Activated CD4-positive, CD25-positive, alpha-beta regulatory T cell treated with anti-CD3 and anti-CD28 coated beads, Interleukin-2, amount 50 U/mL, for 24 hours (primary cell): ENCODE measurements at regions not wholly inside any gene's neighbourhood (a gene's known extent, or its start where the extent isn't known, plus 50 kb on each side); places are given as distances from the start of the nearest gene placed in this dataset.
"Not testable (repeated sequence)": the region's sequence is repeated elsewhere in the genome, so short reads cannot be mapped to it uniquely, and the experiment has no call there.

Source experiments
- ATAC-seq, 2 donors: fragments of 150-1000 bp; cut with Tn5 transposase; one replicate each; pipeline ENCODE4 v1.10.0; 2021; ENCODE audit warnings: mild to moderate bottlenecking in 1 of 2, moderate library complexity in 1 of 2

DNA sequence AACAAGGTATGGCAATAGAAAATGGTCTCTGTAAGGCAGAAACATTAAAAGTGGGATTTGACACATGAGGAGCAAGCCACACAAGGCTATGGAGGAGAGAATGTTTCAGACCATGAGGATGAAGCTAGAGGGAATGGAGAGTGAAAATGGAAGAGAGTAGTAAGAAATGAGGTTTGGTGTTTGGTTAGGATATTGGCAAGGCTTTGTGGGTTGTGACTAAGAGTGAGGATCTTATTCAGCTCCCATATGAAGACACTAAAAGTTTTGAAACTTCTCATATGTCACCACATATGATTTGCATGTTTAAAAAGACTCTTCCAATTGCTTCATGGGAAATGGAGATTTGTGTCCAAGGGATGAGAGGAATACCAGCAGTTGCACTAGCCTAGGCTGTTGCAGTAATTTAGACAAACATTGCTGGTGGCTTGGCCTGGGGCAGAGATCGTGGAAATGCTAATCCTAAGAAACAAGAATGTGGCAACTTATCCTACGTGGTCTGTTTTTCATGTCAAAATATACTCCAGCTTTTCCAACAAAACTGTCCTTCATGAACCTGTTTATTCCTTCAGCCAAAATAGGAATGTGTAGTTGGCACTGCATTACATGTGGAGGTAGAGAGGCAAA lies 749.0 kb downstream of the PDCD6IP start:
- no peak for ATAC-seq

DNA sequence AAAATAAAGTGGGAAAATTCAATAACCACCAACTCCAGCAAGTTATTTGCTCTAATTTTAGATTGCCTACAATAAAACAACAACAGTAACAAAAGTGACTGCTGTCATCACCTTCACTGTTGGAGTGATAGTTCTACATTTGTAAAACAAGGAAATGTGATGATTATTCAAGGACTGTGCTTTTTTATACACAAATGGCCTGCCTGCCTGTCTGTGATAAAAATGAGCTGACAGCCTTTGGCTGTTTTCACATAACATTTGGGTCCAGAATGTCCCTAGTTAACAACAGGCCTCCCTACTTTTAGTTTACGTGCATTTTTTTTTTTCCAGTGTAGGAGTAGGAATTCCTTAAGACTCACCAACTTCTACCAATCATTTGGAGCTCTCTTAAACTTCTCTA lies 768.8 kb downstream of the PDCD6IP start:
- no peak for ATAC-seq

DNA sequence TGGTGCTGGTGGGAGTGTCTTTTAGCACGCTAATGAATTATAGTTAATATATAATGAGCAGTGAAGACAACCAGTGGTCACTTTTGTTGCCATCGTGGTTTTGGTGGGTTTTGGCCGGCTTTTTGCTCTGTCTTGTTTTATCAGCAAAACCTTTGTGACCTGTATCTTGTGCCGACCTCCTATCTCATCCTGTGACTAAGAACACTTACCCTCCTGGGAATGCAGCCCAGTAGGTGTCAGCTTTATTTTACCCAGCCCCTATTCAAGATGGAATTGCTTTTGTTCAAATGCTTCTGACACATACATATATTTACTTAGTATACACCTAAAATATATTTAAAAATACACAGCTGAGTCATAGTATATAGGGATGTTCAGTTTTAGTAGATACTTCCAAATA lies 770.3 kb downstream of the PDCD6IP start:
- ATAC-seq, result no peak

DNA sequence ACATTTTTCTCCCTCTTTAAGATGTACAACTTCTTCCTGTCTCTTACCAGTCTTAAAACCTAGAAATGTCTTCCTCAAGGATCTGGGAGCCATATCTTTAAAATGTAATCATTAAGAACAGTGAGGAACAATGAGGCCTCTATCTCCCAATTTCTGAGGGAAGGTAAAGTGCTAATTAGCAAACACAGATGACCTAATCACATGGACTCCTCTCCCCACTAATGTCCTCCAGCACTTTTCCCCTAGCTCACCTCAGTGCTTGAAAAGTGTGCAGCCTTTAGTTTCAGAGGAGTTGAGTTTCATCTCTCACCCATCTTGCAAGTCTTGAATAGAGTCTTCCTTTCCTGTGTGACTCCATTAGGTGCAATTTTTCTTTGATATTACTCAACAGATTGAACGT lies 771.0 kb downstream of the PDCD6IP start:
- no peak for ATAC-seq

DNA sequence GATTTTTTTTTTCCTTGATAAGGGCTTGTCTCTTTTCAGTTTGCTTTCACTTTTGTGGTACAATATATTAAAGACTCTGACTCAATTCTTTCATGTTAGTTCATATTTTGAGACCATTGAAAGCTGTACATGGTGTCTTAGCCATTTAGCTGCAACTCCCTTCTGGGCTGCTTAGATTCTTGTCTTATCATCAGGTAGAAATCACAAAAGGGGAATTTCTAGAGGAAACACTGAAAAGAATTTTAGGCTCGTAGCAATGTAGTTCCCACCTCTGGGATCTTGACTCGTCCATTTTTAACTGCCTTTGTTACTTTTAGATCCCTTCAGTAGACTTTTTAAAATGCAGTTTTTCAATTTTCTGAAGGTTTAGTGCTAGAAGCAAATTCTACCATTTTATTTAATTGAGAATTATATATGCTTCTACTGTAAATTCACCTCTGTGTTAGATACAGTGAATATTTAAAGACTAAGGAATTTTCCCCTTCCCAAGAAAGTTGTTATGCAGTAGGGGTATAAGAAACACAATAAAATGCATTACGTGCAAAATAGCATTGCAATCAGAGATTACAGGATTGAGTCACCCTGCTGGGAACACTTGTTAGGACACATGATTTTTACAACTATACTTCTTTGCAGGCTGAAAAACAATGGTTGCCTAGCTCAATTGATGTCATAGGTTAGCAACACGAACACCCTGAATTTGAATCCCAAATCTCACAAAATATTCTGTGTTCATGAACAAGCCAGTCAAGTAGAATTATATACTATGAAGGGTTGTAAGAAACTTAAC lies 772.7 kb downstream of the PDCD6IP start:
- no peak for ATAC-seq

DNA sequence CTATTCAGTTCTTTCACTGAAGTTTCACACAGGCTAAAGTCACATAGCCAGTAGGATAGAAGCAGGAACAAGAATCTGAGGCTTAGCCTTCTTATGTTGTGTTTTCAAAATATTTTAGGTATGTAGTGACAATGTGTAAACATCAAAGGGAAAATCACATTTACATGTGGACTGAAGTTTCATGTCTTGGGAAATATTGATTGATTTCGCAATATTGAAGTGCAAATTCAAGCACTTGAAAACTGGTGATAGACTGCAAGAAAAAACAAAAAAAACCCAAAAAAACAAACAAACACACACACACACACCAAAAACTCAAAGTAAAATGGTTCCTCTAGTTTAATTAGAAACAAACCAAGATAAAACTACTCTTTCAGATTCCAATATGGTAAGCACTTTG lies 773.3 kb downstream of the PDCD6IP start:
- ATAC-seq, result no peak

DNA sequence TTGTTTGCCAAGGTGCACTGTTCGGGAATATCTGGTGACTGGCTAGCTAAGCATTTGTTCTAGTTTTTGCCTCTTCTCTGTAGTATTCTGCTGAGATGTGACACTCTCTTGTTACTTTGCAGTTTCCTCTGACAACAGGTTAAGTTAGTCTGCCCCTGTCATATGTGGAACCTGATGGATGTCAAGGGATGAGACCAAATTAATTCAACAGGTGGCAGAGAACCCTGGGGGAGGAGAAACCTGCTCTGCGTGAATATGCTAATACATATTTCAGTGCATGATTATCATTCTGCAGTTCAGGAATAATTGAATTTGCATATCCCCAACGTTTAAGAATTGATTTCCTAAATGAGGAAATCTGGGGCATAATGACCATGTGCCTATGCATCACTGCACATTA lies 777.3 kb downstream of the PDCD6IP start:
- ATAC-seq, result no peak

DNA sequence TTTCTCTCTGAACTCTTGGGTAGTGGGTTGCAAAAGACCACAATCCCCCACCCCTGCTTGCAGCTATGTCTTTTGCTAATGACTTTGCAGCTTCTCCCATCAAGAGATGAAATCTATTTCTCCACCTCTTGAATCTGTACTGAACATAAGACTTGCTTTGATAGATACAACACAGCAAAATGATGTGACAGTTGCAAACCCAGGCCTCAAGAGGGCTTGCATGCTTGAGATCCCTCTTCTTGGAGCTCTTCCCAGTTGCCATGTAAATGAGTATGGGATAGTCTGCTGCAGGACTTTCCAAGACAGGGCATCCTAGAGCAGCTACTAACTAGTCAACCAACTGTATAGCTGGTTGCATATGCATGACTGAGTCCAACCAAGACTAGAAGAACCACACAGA lies 783.6 kb downstream of the PDCD6IP start:
- no peak for ATAC-seq

DNA sequence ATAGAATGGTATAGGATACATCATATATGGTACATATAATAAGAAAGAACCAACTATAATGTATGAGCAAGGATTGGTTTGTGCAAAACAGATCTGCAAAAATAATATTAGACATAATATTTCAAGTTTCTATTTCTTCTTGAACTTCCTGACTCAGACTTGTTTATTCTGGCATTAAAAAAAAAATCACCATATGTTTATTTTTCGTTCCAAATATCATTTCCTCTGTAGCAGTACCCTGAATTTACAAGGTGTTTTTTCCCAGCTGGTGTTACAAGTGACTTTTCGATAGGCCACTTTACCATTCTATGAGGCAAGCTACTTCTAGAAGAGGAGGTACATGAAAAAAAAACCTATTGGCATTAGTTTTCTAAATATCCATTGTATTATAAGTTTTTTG lies 785.0 kb downstream of the PDCD6IP start:
- no peak for ATAC-seq

DNA sequence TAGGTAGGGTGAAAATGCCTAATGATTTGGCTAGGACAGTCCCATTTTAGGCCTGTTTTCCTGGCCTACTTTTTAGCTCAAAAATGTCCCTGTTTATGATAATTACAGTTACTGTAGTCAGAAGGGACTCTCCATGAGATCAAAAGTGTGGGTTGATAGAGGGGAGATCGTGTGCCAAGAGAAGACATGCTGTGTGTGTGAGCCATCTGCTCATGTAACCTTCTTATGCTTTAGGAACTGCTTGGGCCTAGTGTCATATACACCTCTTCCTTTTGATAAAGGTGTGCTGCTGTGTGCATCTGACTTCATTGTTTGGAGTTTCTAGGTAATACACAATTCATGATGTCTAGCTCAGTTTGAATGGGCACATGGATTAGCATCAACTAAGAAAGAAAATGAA lies 786.5 kb downstream of the PDCD6IP start:
- no peak for ATAC-seq

DNA sequence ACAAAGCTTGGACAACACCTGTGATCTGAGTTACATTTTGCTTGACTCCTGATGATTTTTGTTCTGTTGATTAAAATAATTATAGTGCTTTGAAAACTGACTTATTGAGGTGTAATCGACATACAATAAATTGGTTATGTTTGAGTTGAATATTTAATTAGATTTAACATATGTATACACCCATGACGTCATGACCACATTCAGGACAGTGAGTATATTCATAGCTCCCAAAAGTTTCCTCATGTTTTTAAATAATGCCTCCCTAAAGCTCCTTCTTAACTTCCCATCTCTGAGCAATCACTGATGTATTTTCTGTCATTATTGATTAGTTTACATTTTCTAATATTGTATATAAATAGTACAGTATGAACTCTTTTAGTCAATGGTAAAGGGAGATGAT lies 801.2 kb downstream of the PDCD6IP start:
- no peak for ATAC-seq

DNA sequence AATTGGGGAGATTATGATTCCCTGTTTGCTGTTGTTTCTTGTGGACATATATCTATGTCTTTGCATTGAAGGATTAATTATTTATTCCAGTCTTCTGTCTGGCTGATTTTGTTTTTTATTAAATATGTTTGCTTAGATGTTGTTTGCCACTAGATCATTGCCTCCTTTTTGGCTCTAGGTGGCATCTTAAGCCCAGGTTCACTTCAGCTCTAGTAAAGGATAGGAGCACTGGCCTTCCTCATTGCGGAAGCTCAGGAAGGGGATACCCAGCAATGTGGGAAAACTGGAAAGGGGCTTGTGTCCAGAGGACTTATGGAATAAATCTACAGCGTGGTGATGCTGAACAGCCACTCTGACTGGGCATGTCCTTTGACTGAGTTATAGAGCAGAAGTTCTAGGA lies 821.6 kb downstream of the PDCD6IP start:
- no peak for ATAC-seq

DNA sequence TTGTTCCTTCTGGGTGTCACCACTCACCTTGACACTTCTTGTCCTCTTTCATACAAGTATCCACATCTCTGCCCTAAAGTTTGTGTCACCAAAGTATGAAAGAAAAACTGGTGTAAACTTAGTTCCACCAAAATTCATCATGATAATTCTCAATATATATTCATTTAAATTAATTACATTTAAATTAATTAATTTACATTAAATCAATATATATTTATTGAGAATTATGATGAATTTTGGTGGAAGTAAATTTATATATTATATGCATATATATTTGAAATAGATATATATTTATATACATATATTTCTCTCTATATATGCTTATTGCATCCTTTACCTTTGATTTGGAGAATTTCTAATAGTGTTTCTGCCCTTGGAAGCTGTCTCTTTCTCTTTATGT lies 828.3 kb downstream of the PDCD6IP start:
- ATAC-seq, result no peak

DNA sequence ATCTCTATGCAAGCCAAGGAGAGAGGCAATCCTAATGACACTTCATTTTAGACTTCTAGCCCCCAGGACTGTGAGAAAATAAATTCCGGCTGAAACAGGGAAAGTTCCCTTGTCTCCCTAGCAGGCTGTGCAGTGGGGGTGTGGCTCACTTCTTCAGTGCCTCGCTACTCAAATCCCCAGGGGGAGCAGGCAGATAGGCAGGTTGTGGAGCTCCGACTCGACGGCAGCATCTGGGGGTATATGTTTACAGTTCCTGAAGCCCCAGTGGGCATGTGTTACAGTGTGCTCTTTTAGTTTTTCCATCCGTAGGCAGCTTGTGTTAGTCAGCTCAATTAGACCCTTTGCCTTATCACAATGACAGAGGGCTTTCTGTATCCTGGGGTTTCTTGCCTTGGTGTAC lies 836.5 kb downstream of the PDCD6IP start:
- no peak for ATAC-seq

DNA sequence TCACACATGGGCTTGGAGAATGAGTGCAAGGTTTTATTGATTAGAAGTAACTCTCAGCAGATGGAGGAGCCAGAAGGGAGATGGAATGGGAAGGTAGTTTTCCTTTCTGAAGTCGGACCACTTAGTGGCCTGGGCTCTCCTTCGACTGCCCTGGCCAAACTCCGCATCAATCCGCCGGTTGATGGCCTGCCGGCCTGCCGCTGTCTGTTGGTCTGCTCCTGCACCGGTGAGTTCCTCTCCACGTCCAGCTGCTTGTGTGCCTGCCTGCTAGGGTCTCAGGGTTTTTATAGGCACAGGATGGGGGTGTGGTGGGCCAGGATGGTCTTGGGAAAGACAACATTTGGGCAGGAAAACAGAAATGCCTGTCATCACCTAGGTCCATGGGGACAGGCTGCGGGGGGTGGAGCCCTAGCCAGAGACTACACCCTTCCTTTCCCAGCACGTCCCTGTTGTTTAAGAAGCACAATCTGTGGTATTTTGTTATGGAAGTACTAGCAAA lies 837.0 kb downstream of the PDCD6IP start:
- no peak for ATAC-seq

DNA sequence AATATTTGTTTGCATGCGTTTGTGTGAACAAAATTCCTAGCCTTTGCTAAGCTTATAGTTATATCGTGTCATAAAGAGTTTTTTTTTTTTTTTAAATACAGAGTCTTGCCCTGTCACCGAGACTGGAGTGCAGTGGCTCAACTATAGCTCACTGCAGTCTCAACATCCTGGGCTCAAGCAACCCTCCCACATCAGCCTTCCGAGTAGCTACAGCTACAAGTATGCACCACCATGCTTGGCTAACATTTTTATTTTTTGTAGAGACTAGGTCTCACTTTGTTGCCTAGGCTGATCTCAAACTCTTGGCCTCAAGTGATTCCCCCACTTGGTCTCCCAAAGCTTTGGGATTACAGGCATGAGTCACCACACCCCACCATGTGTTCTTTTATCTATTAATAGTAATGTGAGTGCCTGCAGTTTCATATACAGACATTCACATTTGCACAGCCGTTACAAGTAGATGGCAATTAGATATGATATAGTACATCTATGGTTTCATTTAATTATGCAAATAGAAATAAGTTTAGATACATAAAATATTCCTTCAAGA lies 848.6 kb downstream of the PDCD6IP start:
- ATAC-seq, result no peak

DNA sequence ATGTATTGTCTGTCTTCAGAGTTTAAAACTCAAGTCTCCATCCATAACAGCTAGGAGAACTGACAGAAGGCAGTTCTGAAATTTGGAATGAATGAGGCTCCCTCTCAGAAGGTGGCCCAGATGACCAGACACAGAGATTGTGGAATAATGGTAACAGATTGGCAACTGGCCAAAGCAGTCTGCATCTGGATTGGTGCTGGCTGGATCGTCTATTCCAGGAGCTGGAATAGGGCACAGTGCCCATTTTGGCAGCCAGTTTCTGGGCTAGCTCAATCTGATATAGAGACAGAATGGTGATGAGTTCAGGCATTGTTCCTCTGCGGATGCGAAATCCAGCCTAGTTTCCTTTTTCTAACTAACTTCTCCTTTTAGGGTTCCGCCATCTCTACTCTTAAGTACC lies 851.7 kb downstream of the PDCD6IP start:
- ATAC-seq, result no peak

DNA sequence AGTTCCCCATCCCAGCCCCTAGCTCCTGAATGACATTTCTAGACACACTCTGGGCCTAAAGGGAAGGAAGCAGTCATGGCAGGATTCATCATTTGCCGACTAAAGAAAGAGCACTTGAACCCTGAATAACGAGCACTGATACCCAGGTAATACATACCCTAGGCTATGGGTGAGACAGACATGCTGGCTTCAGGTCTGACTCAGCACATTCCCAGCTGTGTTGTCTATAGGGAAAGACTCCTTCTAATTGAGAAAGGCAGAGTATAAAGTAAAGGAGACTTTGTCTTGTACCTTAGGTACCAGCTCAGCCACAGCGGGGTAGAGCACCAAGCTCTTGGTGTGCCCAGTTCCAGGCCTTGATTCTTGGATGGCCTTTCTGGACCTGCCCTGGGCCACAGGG lies 870.5 kb downstream of the PDCD6IP start:
- ATAC-seq, result no peak

DNA sequence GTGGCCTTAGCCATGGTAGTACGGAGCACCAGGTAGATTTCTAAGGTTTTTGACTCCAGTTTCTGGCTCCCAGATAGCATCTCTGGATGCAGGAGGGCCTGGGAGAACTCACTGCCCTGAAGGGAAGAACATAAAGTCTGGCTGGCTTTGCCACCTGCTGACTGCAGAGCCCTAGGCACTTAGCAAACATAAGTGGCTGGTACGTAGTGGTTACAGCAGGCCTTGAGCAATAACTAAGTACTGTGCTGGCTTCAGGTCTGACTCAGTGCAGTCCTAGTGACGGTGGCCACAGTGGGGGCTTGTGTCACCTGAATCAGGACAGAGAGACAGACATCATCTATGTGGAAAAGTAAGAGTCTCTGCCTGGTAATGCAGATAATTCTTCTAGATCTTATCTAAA lies 871.1 kb downstream of the PDCD6IP start:
- no peak for ATAC-seq

DNA sequence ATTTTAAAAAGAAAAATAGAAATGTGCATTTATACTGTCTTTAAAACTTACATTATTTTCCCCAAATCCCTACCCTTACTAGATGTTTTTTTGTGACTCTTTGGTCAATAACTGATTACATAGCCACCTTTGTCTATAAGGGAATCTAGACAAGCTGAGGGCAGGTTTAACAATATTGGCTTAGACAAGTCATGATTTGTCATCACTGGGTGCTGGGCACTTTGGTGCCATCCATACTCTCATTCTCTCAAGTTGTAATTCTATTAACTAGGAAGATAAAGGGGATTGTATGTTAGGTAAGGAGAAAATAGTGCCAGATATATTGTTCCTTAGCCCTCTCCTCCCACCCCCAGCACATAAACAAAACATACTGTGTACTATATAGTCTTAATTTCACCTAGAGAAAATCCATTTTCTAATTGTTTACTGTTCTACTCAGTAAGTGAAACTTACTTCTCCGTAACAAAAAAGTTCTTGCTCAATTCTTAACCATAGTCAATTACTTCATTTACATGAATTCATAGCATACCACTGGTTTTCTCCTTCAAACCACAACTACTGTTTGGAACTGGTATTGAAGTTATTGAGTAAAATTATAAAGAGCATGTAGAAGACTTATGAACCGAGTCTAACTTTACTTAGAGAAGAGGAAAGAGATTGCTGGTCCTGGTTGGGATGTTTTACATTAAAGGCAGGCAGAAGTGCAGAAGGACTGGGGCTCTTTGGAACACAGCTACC lies 877.1 kb downstream of the PDCD6IP start:
- ATAC-seq, result no peak

DNA sequence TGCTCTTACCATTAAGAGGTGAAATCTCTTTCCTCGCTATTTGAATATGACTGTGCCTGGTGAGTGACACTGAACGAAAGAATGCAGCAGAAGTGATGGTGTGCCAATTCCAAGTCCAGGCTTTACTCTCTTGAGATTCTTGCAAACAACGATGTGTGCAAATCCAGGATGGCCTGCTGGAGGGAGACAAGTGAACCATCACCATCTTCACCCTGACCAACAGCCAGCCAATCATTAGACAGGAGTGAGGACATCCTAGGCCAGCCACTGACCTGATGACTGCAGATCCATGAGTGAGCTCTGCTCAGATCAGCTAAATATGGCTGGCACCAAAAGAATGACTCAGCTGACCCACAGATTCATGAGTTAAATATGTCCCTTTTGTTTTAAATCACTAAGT lies 878.0 kb downstream of the PDCD6IP start:
- ATAC-seq, result no peak

DNA sequence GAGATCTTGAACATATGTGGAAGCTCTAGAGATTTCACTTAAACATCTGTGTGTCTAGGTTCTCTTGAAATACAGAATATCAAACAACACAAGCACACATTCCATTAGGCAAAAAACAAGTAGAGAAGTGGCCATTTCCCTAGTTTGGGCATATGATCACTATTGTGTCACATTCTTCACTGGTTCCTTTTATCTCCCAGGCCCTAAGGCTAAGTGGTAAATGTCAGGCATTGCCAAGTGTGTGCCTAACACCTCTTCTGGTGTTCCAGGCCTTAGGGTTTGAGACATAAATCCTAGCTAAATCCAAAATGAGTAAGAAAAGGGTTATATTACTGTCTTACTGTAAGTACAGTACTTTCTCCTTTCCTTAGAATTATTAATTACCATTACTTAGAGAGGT lies 880.1 kb downstream of the PDCD6IP start:
- no peak for ATAC-seq

DNA sequence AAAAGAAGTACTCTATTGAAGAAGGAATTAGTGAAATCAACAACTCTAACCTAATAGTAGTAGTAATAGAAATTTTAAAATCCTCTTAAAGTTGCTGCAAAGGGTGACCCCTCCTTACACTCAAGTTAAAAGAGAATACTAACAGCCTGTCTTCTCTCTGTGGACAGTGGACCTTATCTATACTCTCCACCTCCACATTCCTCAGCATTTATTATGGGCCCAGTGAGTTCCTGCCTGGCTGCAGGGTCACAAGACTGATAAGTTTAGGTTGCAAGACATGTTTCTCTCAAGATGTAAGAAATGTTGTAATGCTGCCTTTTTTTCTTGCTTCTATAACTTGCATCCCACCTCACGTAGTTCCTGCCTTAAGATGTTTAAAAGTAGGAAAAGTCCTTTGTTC lies 880.6 kb downstream of the PDCD6IP start:
- not testable (repeated sequence) for ATAC-seq

DNA sequence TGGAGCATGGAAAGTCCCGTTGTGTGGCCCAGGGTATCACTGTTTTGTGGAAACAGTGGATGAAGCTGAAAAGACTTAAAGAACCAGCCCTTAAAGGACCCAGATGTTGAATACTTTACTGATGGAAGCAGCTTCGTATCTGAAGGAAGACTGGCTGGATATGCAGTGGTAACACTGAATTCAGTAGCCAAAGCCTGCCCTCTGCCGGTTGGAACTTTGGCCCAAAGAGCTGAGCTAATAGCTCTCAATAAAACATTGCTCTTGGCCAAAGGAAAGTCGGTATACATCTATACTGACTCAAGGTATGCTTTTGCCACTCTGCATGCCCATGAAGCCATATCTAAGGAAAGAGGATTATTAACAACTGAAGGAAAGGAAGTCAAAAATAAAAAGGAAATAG lies 885.4 kb downstream of the PDCD6IP start:
- no peak for ATAC-seq
